Non-pigmented ciliary epithelial cell (primary cell): ENCODE measurements at regions not wholly inside any gene's neighbourhood (a gene's known extent, or its start where the extent isn't known, plus 50 kb on each side); places are given as distances from the start of the nearest gene placed in this dataset.

Source experiments
- DNase-seq: peaks from one replicate; pipeline ENCODE4 v3.0.0-alpha.2; 2010; ENCODE audit warnings: low read depth

- no peak for DNase-seq
These were observed 51.0 kb downstream of the FAT4 start for GRCh38 chr4:125365731-125366130.

GRCh38 chr4:125368146-125368545 lies 53.4 kb downstream of the FAT4 start:
- DNase-seq, result no peak

GRCh38 chr4:125368671-125369081 lies 53.9 kb downstream of the FAT4 start:
- peak; percentile 67 for DNase-seq

- no peak for DNase-seq
These were observed 54.3 kb downstream of the FAT4 start for GRCh38 chr4:125369098-125369497.

DNA sequence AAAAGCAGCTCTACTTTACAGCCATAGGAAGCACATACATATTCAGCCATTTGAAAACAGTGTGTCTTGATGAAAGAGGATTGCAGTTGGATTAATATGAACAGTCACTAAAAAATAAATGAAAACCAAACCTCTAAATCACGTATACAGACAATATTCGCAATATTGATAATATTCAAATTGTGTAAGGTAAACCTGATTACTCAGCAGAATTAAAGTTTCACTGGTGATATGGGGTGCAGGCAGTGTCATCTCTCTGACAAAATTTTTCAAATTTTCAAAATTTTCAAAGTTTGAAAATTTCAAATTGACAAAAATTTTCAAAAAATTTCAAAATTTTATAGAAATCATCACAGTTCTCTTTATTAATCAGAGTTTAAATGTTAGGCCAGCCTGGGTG lies 55.7 kb downstream of the FAT4 start:
- DNase-seq, result no peak

DNA sequence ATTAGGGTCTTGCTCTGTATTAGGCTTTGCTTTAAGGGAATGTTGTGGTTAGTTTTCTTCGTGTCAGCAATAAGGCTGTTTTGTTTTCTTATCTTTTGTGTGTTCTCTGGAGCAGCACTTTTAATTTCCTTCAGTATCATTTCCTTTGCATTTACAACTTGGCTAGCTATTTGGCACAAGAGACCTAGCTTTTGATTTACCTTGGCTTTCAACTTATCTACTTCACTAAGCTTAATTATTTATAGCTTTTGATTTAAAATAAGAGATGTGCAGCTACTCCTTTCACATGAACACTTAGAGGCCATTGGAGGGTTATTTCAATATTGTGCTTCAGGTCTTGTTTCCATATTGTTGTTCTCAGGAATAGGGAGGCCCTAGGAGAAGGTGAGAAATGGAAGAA lies 68.2 kb downstream of the FAT4 start:
- DNase-seq, result no peak

DNA sequence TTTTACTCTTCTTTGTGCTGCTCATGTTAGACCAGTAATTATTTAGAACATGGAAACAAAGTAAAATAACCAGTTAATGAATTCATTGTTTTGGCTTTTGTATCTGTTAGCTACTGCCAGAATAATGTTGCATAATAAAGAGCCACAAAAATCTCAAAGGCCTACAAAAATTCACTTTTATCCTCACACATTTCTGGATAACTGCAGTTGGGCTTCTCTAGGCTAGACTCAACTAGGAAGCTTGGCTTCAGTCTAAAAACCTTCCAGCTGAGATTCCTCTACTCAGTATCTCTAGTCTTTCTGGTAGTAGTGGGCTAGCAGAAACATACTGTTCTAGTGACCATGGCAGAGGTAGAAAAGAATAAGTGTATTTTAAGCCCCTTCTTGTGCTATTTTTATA lies 73.0 kb downstream of the FAT4 start:
- DNase-seq, result no peak

GRCh38 chr4:125388613-125389012 lies 73.9 kb downstream of the FAT4 start:
- peak; percentile 76 for DNase-seq

DNA sequence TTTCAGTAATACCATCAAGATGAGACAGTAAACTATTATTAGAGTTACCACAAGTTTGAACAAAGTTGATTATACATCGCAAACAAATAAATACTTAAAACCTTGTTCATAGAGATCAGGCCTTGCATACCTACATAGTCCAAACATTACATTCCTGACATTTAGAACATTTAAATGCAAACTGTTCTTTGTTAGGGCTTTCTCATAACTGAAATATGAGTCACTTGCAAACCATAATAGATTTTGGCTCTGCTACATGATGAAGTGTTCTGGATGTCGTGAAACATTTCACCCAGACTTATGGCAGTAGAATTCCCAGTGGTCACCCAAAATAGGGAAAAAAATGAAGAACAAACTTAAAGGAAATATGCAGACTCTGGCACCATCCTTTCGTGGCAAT lies 75.0 kb downstream of the FAT4 start:
- DNase-seq, result peak; percentile 93

DNA sequence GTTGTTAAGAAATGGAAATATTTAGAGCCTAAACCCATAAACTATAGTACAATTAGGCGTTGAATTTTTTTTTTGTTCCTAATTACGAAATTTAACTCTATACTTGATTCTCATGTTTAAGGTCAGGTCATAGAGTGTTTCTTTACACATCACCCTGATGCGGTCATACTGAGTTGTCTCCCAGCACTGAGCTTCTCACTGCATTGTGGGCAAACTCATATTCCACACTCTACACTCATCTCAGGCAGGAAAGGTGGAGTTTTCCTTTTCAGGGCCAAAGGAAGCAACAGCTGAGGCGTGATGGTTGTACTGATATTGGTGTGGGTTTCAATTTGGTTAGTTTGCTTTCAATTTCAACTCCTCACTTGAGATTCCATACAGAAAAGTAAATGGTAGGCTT lies 75.4 kb downstream of the FAT4 start:
- peak; percentile 67 for DNase-seq

- DNase-seq, result no peak
These were observed 76.0 kb downstream of the FAT4 start for GRCh38 chr4:125390727-125391126.

DNA sequence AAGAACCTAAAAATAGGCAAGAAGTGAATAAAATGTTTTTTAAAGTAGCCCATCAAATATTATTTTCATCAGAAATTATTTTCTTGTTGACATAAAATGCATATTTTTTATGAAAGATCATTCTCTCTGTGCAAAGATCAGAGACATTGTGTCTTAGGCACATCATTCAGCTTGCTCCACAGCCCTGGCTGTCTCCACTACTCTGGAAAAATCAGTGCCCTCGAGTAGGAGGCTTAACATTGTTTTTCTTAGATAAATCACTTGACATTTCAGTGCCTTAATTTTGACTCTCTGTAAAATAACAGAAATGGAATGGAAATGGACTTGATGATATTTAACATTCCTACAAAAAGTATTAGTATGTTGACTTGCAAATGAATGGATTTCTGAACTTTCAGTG lies 77.9 kb downstream of the FAT4 start:
- DNase-seq, result no peak

- no peak for DNase-seq
These were observed 79.1 kb downstream of the FAT4 start for GRCh38 chr4:125393825-125394224.

GRCh38 chr4:125397226-125397625 lies 82.5 kb downstream of the FAT4 start:
- DNase-seq, result no peak

DNA sequence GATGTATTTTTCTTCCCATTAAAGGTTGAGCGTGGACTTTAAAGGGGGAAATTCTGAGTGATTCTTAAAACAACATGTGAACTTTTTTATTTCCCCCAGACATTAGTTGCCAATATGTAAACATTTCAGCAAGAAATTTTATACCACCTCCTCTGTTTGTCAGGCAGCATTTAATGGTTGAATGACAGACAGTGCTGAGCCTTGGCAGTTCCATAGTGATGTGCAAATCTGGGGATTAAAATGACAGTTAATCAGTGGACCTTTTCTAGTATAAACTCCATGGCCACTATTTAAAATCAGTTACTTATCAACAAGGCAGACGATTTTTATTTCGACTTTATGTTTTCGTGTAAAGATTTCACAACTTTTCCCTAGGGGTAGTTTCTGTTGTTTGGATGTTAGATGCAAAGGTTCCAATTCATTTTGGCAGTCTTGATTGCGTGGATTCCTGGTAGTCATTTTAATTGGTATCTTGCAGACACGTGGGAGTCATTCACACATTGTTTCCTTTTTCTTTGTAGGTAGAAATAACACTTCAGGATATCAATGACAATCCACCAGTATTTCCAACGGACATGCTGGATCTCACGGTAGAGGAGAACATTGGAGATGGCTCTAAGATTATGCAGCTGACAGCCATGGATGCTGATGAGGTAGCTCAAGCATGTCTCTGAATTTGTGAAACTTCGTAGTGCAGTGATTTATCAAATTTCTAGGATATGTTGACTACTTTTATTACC lies 83.7 kb downstream of the FAT4 start:
- no peak for DNase-seq

- no peak for DNase-seq
These were observed 86.0 kb downstream of the FAT4 start for GRCh38 chr4:125400756-125401155.

GRCh38 chr4:125401784-125402183 lies 87.0 kb downstream of the FAT4 start:
- DNase-seq, result no peak

GRCh38 chr4:125420526-125420925 lies 105.8 kb downstream of the FAT4 start:
- no peak for DNase-seq

- DNase-seq, result no peak
These were observed 106.8 kb downstream of the FAT4 start for GRCh38 chr4:125421547-125421946.

- no peak for DNase-seq
These were observed 108.4 kb downstream of the FAT4 start for GRCh38 chr4:125423124-125423523.

DNA sequence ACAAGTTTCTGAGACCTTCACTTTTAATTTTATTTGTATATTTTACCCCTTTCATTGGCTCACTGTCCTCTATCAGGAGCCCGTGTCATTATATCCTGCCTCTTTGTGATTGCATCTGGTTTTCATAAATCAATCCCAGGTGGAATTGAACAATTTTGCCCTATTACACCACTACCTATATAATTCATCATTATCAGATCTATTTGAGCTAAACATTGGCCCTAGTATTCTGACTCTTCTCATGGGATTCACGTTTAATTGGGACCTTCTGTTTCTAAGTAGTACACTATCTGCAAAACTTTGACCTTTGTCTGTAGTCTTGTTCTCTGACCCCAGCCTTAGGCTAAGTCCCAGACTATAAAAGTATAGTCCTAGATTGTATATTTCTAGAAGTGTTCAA lies 114.1 kb downstream of the FAT4 start:
- no peak for DNase-seq

DNA sequence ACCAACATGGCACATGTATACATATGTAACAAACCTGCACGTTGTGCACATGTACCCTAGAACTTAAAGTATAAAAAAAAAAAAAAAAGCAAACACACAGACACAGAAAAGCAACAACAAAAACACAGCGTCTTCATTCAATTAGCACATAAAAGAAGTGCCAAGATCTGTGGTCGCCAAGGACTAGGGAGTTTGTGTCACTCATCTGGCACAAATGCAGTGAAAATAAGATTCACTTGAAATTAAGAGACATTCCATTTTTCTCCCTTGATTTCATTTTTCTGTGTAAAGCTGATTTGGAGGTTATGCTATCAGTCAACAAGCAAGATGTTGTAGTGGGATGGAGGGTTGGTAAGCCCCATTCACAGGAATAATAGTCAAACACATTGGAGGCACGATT lies 115.3 kb downstream of the FAT4 start:
- DNase-seq, result no peak

DNA sequence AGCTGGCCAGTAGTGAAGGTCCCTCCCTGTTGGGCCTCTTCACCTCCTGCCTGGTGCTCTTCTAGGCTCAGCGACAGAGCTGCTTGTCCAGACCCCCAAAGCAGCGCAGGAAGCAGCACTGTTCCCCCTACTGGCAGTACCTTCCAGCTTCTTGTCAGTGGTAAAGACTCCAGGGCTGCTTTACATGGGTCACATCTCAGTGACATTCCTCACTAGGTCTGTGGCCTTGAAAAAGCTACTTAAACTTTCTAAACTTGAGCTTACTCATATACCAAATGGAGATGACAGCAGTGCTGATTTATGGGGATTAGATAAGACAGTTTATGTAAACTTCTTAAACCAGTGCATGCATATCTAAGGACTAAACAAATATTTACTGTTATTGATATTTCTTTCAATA lies 117.3 kb downstream of the FAT4 start:
- no peak for DNase-seq

GRCh38 chr4:125433453-125433852 lies 118.7 kb downstream of the FAT4 start:
- DNase-seq, result peak; percentile 50
